Suprapubic skin (tissue), 4 donors: ENCODE measurements at regions not wholly inside any gene's neighbourhood (a gene's known extent, or its start where the extent isn't known, plus 50 kb on each side); places are given as distances from the start of the nearest gene placed in this dataset.

Experiments
- CTCF ChIP-seq, 2 donors: fragments of 200-600 bp in 1 of 2; fragments of 450-650 bp in 1 of 2; sonication (generic) in 1 of 2; IDR thresholded peaks; one replicate each; pipeline ENCODE4 v1.5.1; 2016 to 2019; ENCODE audit warnings: antibody characterized with exemption in 2 of 2, mild to moderate bottlenecking in 1 of 2, moderate library complexity in 1 of 2
- POLR2A ChIP-seq, 2 donors: fragments of 450-650 bp; IDR thresholded peaks; one replicate each; pipeline ENCODE4 v1.6.1; 2017; ENCODE audit warnings: antibody characterized with exemption in 2 of 2, mild to moderate bottlenecking in 2 of 2, moderate library complexity in 2 of 2
- POLR2AphosphoS5 ChIP-seq, 3 donors: sonication (generic); formaldehyde crosslinking; IDR thresholded peaks; one replicate each; pipeline ENCODE4 v1.6.1; 2017; ENCODE audit warnings: antibody characterized with exemption in 3 of 3

- TF ChIP-seq POLR2A (IDR thresholded peaks at IDR 0.05) (no peak), CTCF (IDR thresholded peaks at IDR 0.05) (no peak), POLR2AphosphoS5 (IDR thresholded peaks at IDR 0.05) (no peak)
These were observed 247.3 kb downstream of the SH3BP4 start for GRCh38 chr2:235199128-235199527.
